HCT116 (cell line): ENCODE measurements at regions not wholly inside any gene's neighbourhood (a gene's known extent, or its start where the extent isn't known, plus 50 kb on each side); places are given as distances from the start of the nearest gene placed in this dataset.

ENCODE experiments used
- ATAC-seq: fragments of 200-7000 bp; cut with Tn5 transposase; 2 replicates; pipeline ENCODE4 v1.9.1; 2020; ENCODE audit warnings: mild to moderate bottlenecking, moderate library complexity
- BruUV-seq: library from RNA; stranded (reverse); fragments of 400-500 nt; replicated peaks from 2 replicates; lab custom pipeline; 2021; lab: Mats Ljungman, UMichigan
- CTCF ChIA-PET: fragments of 300-600 bp; sonication (Branson Sonifier 250); formaldehyde crosslinking; loops from one replicate; lab custom pipeline; 2021; ENCODE audit warnings: antibody characterized with exemption; lab: Charles Lee
- POLR2A ChIA-PET: fragments of 300-600, 350-600 bp; sonication (Branson Sonifier 250); formaldehyde crosslinking; loops from one replicate; lab custom pipeline; 2021; ENCODE audit warnings: antibody characterized with exemption; lab: Charles Lee
- RAD21 ChIA-PET, 2 experiments: fragments of 300-600 bp; sonication (Branson Sonifier 250); formaldehyde crosslinking; loops; one replicate each; lab custom pipeline; 2023; ENCODE audit warnings: low total read pairs in 2 of 2; ENCODE audit not compliant: uncharacterized antibody in 2 of 2, unreplicated experiment in 2 of 2, low non-redundant PET in 1 of 2; lab: Charles Lee
- DNase-seq: peaks from one replicate; pipeline ENCODE4 v3.0.0-alpha.2; 2010; ENCODE audit warnings: low read depth, low spot score
- H2AFZ ChIP-seq: fragments of 200-600 bp; shearing (Covaris generic), sonication (generic); 2 replicates; pipeline ENCODE4 v1.6.1; 2017; ENCODE audit warnings: low read depth, mixed run types, mixed read lengths, antibody characterized with exemption, low read length; ENCODE audit not compliant: poor library complexity, severe bottlenecking
- H3K27ac ChIP-seq: 2 replicates; pipeline ENCODE4 v1.5.1; 2012; ENCODE audit warnings: low read depth, low read length
- H3K27me3 ChIP-seq: fragments of 200-600 bp; sonication (generic); 2 replicates; pipeline ENCODE4 v1.6.1; 2016; ENCODE audit warnings: mixed run types, low read length, mixed read lengths; ENCODE audit not compliant: insufficient read depth
- H3K36me3 ChIP-seq, 2 experiments: fragments of 200-500 bp in 1 of 2; fragments of 200-600 bp in 1 of 2; sonication (Bioruptor generic) in 1 of 2; sonication (generic) in 1 of 2; 2 replicates each; pipeline versions ENCODE4 v1.5.1 to v1.6.1; 2014 to 2016; ENCODE audit warnings: low read length in 2 of 2, inconsistent platforms in 1 of 2, mixed read lengths in 1 of 2, mixed run types in 1 of 2; ENCODE audit not compliant: insufficient read depth in 2 of 2, control insufficient read depth in 1 of 2
- H3K4me1 ChIP-seq, 2 experiments: fragments of 200-600 bp in 1 of 2; sonication (generic) in 1 of 2; 2 replicates each; pipeline versions ENCODE4 v1.5.1 to v1.6.1; 2012 to 2017; ENCODE audit warnings: low read length in 2 of 2, inconsistent platforms in 1 of 2, mild to moderate bottlenecking in 1 of 2, mixed read lengths in 1 of 2, mixed run types in 1 of 2, moderate library complexity in 1 of 2; ENCODE audit not compliant: insufficient read depth in 2 of 2, control insufficient read depth in 1 of 2
- H3K4me2 ChIP-seq: fragments of 200-600 bp; sonication (generic); 2 replicates; pipeline ENCODE4 v1.6.1; 2017; ENCODE audit warnings: mixed run types, low read length, mixed read lengths
- H3K4me3 ChIP-seq, 2 experiments: fragments of 200-600 bp in 1 of 2; sonication (generic) in 1 of 2; replicated peaks in 1 of 2; 2 replicates each; pipeline ENCODE4 v1.5.1; 2011 to 2016; ENCODE audit warnings: low read length in 2 of 2, control low read depth in 1 of 2, low read depth in 1 of 2, mild to moderate bottlenecking in 1 of 2, mixed read lengths in 1 of 2, mixed run types in 1 of 2
- H3K79me2 ChIP-seq: fragments of 200-600 bp; sonication (generic); 2 replicates; pipeline ENCODE4 v1.6.1; 2017; ENCODE audit warnings: mild to moderate bottlenecking, mixed run types, low read length, moderate library complexity, mixed read lengths; ENCODE audit not compliant: insufficient read depth
- H3K9ac ChIP-seq: fragments of 200-600 bp; sonication (generic); 2 replicates; pipeline ENCODE4 v1.6.1; 2016; ENCODE audit warnings: low read length, mixed read lengths
- H3K9me2 ChIP-seq: fragments of 200-600 bp; sonication (generic), shearing (Covaris generic); 2 replicates; pipeline ENCODE4 v1.6.1; 2017; ENCODE audit warnings: mixed run types, mild to moderate bottlenecking, moderate library complexity; ENCODE audit not compliant: insufficient read depth
- H3K9me3 ChIP-seq, 2 experiments: fragments of 200-500 bp in 1 of 2; fragments of 200-600 bp in 1 of 2; sonication (Bioruptor generic) in 1 of 2; sonication (generic) in 1 of 2; 2 replicates each; pipeline ENCODE4 v1.6.1; 2014 to 2017; ENCODE audit warnings: low read length in 2 of 2, mixed read lengths in 2 of 2, inconsistent platforms in 1 of 2, low read depth in 1 of 2, mild to moderate bottlenecking in 1 of 2, mixed run types in 1 of 2, moderate library complexity in 1 of 2; ENCODE audit not compliant: control insufficient read depth in 1 of 2, insufficient read depth in 1 of 2
- H4K20me1 ChIP-seq: fragments of 200-600 bp; sonication (generic), shearing (Covaris generic); 2 replicates; pipeline ENCODE4 v1.6.1; 2017; ENCODE audit warnings: mixed run types, mild to moderate bottlenecking, moderate library complexity; ENCODE audit not compliant: insufficient read depth
- ELF1 ChIP-seq: IDR thresholded peaks from 2 replicates; pipeline ENCODE4 v1.6.1; 2012; ENCODE audit warnings: low read depth, borderline replicate concordance
- SIN3A ChIP-seq: IDR thresholded peaks from 2 replicates; pipeline ENCODE4 v1.6.1; 2012; ENCODE audit warnings: low read depth
- TCF7L2 ChIP-seq: IDR thresholded peaks from 2 replicates; pipeline ENCODE4 v1.7.0; 2011; ENCODE audit warnings: borderline replicate concordance, inconsistent platforms; ENCODE audit not compliant: insufficient read depth, insufficient read length; ENCODE audit errors: extremely low read depth
- intact Hi-C: fragments of 100-400 bp; cut with micrococcal nuclease; formaldehyde crosslinking; loops from 2 replicates; pipeline ENCODE4 v1.10.0; 2022
- TF ChIP-seq, protein P1 (sequence below): IDR thresholded peaks from 2 replicates; pipeline ENCODE4 v1.6.1; 2011; ENCODE audit warnings: mild to moderate bottlenecking, low read length, moderate library complexity; ENCODE audit not compliant: insufficient replicate concordance; ENCODE audit errors: extremely low read depth
- TF ChIP-seq, protein P2 (sequence below): IDR thresholded peaks from 2 replicates; pipeline ENCODE4 v1.6.1; 2012
- TF ChIP-seq, protein P3 (sequence below): IDR thresholded peaks from 2 replicates; pipeline ENCODE4 v1.6.1; 2012; ENCODE audit warnings: low read depth

GRCh38 chr5:174800435-174800834 lies 76.1 kb downstream of the MSX2 start:
- 0 out of 2 replicates have a peak, but pooled peaks cover 7% of the 10 kb centered on the region for H3K27me3 ChIP-seq
- no peak for TF ChIP-seq TCF7L2
- TF ChIP-seq, protein P1, sequence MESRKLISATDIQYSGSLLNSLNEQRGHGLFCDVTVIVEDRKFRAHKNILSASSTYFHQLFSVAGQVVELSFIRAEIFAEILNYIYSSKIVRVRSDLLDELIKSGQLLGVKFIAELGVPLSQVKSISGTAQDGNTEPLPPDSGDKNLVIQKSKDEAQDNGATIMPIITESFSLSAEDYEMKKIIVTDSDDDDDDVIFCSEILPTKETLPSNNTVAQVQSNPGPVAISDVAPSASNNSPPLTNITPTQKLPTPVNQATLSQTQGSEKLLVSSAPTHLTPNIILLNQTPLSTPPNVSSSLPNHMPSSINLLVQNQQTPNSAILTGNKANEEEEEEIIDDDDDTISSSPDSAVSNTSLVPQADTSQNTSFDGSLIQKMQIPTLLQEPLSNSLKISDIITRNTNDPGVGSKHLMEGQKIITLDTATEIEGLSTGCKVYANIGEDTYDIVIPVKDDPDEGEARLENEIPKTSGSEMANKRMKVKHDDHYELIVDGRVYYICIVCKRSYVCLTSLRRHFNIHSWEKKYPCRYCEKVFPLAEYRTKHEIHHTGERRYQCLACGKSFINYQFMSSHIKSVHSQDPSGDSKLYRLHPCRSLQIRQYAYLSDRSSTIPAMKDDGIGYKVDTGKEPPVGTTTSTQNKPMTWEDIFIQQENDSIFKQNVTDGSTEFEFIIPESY = no peak
- TF ChIP-seq, protein P2, sequence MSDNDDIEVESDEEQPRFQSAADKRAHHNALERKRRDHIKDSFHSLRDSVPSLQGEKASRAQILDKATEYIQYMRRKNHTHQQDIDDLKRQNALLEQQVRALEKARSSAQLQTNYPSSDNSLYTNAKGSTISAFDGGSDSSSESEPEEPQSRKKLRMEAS = no peak
- TF ChIP-seq ELF1 = no peak
- TF ChIP-seq, protein P3, sequence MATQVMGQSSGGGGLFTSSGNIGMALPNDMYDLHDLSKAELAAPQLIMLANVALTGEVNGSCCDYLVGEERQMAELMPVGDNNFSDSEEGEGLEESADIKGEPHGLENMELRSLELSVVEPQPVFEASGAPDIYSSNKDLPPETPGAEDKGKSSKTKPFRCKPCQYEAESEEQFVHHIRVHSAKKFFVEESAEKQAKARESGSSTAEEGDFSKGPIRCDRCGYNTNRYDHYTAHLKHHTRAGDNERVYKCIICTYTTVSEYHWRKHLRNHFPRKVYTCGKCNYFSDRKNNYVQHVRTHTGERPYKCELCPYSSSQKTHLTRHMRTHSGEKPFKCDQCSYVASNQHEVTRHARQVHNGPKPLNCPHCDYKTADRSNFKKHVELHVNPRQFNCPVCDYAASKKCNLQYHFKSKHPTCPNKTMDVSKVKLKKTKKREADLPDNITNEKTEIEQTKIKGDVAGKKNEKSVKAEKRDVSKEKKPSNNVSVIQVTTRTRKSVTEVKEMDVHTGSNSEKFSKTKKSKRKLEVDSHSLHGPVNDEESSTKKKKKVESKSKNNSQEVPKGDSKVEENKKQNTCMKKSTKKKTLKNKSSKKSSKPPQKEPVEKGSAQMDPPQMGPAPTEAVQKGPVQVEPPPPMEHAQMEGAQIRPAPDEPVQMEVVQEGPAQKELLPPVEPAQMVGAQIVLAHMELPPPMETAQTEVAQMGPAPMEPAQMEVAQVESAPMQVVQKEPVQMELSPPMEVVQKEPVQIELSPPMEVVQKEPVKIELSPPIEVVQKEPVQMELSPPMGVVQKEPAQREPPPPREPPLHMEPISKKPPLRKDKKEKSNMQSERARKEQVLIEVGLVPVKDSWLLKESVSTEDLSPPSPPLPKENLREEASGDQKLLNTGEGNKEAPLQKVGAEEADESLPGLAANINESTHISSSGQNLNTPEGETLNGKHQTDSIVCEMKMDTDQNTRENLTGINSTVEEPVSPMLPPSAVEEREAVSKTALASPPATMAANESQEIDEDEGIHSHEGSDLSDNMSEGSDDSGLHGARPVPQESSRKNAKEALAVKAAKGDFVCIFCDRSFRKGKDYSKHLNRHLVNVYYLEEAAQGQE = no peak
- no peak for TF ChIP-seq SIN3A
- TF ChIP-seq, all 23 proteins: peak for 0
- intact Hi-C loops = no loop called here
- no peaks in the 10 kb centered on the region for H3K36me3 ChIP-seq
- H3K4me1 ChIP-seq = no peaks in the 10 kb centered on the region
- H3K4me2 ChIP-seq = no peak overlapping the region
- H3K27ac ChIP-seq = no peak overlapping the region
- no peaks in the 10 kb centered on the region for H3K79me2 ChIP-seq
- no peak overlapping the region for H2AFZ ChIP-seq
- ATAC-seq (no peak), DNase-seq (no peak)
- H3K9ac ChIP-seq = no peak overlapping the region
- H4K20me1 ChIP-seq = no peaks in the 10 kb centered on the region
- BruUV-seq = no TSS peak
- H3K9me2 ChIP-seq = no peaks in the 10 kb centered on the region
- H3K9me3 ChIP-seq = no peaks in the 10 kb centered on the region
- ChIA-PET POLR2A (no interaction called here), CTCF (interaction anchor here (1.0 kb wide), 1 partner anchor 22 kb away, joined by 3 read pairs; no protein-coding TSS in a partner anchor), RAD21 (no interaction called here)
- H3K4me3 ChIP-seq = no peak overlapping the region
